Body of pancreas (tissue), 4 donors: ENCODE measurements at regions not wholly inside any gene's neighbourhood (a gene's known extent, or its start where the extent isn't known, plus 50 kb on each side); places are given as distances from the start of the nearest gene placed in this dataset.

Source experiments
- POLR2A ChIP-seq, 3 donors: fragments of 450-650 bp; IDR thresholded peaks; one replicate each; pipeline ENCODE4 v1.6.1; 2016; ENCODE audit warnings: antibody characterized with exemption in 3 of 3, mild to moderate bottlenecking in 2 of 3
- TF ChIP-seq, protein P1 (sequence below), 7 experiments: fragments of 450-650 bp in 4 of 7; fragments of 200-600 bp in 3 of 7; sonication (generic) in 3 of 7; IDR thresholded peaks; one replicate each; pipeline ENCODE4 v1.5.1; 2016 to 2019; ENCODE audit warnings: antibody characterized with exemption in 7 of 7

- TF ChIP-seq, protein P1, sequence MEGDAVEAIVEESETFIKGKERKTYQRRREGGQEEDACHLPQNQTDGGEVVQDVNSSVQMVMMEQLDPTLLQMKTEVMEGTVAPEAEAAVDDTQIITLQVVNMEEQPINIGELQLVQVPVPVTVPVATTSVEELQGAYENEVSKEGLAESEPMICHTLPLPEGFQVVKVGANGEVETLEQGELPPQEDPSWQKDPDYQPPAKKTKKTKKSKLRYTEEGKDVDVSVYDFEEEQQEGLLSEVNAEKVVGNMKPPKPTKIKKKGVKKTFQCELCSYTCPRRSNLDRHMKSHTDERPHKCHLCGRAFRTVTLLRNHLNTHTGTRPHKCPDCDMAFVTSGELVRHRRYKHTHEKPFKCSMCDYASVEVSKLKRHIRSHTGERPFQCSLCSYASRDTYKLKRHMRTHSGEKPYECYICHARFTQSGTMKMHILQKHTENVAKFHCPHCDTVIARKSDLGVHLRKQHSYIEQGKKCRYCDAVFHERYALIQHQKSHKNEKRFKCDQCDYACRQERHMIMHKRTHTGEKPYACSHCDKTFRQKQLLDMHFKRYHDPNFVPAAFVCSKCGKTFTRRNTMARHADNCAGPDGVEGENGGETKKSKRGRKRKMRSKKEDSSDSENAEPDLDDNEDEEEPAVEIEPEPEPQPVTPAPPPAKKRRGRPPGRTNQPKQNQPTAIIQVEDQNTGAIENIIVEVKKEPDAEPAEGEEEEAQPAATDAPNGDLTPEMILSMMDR (IDR thresholded peaks at IDR 0.05), result no peak
- no peak for TF ChIP-seq POLR2A (IDR thresholded peaks at IDR 0.05)
These were observed 268.7 kb upstream of the PDE3A start for GRCh38 chr12:20099395-20100183.
